PC-3 (cell line): ENCODE measurements at regions not wholly inside any gene's neighbourhood (a gene's known extent, or its start where the extent isn't known, plus 50 kb on each side); places are given as distances from the start of the nearest gene placed in this dataset.

ENCODE experiments used
- ATAC-seq: fragments of 200-7000 bp; cut with Tn5 transposase; 2 replicates; pipeline ENCODE4 v1.9.1; 2020; ENCODE audit warnings: mild to moderate bottlenecking, moderate library complexity
- BruUV-seq: library from RNA; stranded (reverse); fragments of 400-500 nt; replicated peaks from 2 replicates; lab custom pipeline; 2021; lab: Mats Ljungman, UMichigan
- CTCF ChIA-PET: fragments of 300-600 bp; sonication (Branson Sonifier 250); formaldehyde crosslinking; loops from one replicate; lab custom pipeline; 2022; ENCODE audit warnings: antibody characterized with exemption; lab: Charles Lee
- POLR2A ChIA-PET: fragments of 300-600 bp; sonication (Branson Sonifier 250); formaldehyde crosslinking; loops from one replicate; lab custom pipeline; 2022; ENCODE audit warnings: antibody characterized with exemption; ENCODE audit not compliant: unreplicated experiment; lab: Charles Lee
- DNase-seq: peaks from one replicate; pipeline ENCODE4 v3.0.0-alpha.2; 2015
- H2AFZ ChIP-seq: fragments of 300-600 bp; sonication (generic); 2 replicates; pipeline ENCODE4 v1.6.0; 2016; ENCODE audit warnings: antibody characterized with exemption, low read length
- H3F3A ChIP-seq: fragments of 300-600 bp; sonication (generic); one replicate; pipeline ENCODE4 v1.6.0; 2017; ENCODE audit warnings: antibody characterized with exemption, low read length, control low read depth, mild to moderate bottlenecking; ENCODE audit not compliant: unreplicated experiment
- H3K27ac ChIP-seq: fragments of 300-600 bp; sonication (generic); 2 replicates; pipeline ENCODE4 v1.5.1; 2016; ENCODE audit warnings: mild to moderate bottlenecking, low read length
- H3K27me3 ChIP-seq: fragments of 300-600 bp; sonication (generic); 2 replicates; pipeline ENCODE4 v1.6.1; 2016; ENCODE audit warnings: low read length, mixed read lengths
- H3K36me3 ChIP-seq: fragments of 300-600 bp; sonication (generic); 2 replicates; pipeline ENCODE4 v1.6.1; 2016; ENCODE audit warnings: low read depth, mixed run types, low read length, mixed read lengths
- H3K4me1 ChIP-seq: fragments of 300-600 bp; sonication (generic); 2 replicates; pipeline ENCODE4 v1.5.1; 2016; ENCODE audit warnings: low read length; ENCODE audit not compliant: insufficient read depth
- H3K4me2 ChIP-seq: fragments of 300-600 bp; sonication (generic); 2 replicates; pipeline ENCODE4 v1.6.0; 2016; ENCODE audit warnings: low read length
- H3K4me3 ChIP-seq: fragments of 300-600 bp; sonication (generic); 2 replicates; pipeline ENCODE4 v1.5.1; 2016; ENCODE audit warnings: mild to moderate bottlenecking, low read length, mixed read lengths
- H3K79me2 ChIP-seq: fragments of 300-600 bp; sonication (generic); 2 replicates; pipeline ENCODE4 v1.6.1; 2017; ENCODE audit warnings: low read length, mixed read lengths
- H3K9ac ChIP-seq: fragments of 300-600 bp; sonication (generic); 2 replicates; pipeline ENCODE4 v1.6.0; 2016; ENCODE audit warnings: mild to moderate bottlenecking, low read length
- H3K9me2 ChIP-seq: fragments of 300-600 bp; sonication (generic); replicated peaks from 2 replicates; pipeline ENCODE4 v1.6.1; 2016; ENCODE audit warnings: mixed run types, low read length, mixed read lengths
- H3K9me3 ChIP-seq: fragments of 300-600 bp; sonication (generic); 2 replicates; pipeline ENCODE4 v1.6.1; 2016; ENCODE audit warnings: low read length, mixed read lengths
- H4K20me1 ChIP-seq: fragments of 300-600 bp; sonication (generic); 2 replicates; pipeline ENCODE4 v1.6.1; 2016; ENCODE audit warnings: low read length, mixed read lengths
- CTCF ChIP-seq: fragments of 300-600 bp; sonication (generic); conservative IDR thresholded peaks from 2 replicates; pipeline ENCODE4 v1.5.1; 2017; ENCODE audit warnings: antibody characterized with exemption, low read depth, mild to moderate bottlenecking, low read length
- EZH2 ChIP-seq: fragments of 300-600 bp; sonication (generic); IDR thresholded peaks from one replicate; pipeline ENCODE4 v1.6.1; 2017; ENCODE audit warnings: antibody characterized with exemption, mild to moderate bottlenecking, low read length; ENCODE audit not compliant: unreplicated experiment
- EZH2phosphoT487 ChIP-seq: fragments of 300-600 bp; sonication (generic); IDR thresholded peaks from 2 replicates; pipeline ENCODE4 v1.6.1; 2018; ENCODE audit warnings: mild to moderate bottlenecking, antibody characterized with exemption, low read length, borderline replicate concordance
- intact Hi-C: fragments of 100-400 bp; cut with micrococcal nuclease; formaldehyde crosslinking; loops from 2 replicates; pipeline ENCODE4 v1.9.0; 2023

- Histone ChIP-seq H3K9me3 (0 out of 2 replicates have a peak, but pooled peaks cover 3% of the 10 kb centered on the region), H2AFZ (no peak overlapping the region), H3K36me3 (no peaks in the 10 kb centered on the region), H3K4me3 (no peak overlapping the region), H3K27ac (peak overlapping the region; percentile 99), H3K4me2 (peak overlapping the region; percentile 3; the same call in 1 of the 2 replicates), H3K79me2 (no peaks in the 10 kb centered on the region), H3K4me1 (peaks cover 59% of the 10 kb centered on the region), H3K9ac (peak overlapping the region; percentile 47), H4K20me1 (no peaks in the 10 kb centered on the region), H3F3A (peaks cover 16% of the 10 kb centered on the region), H3K9me2 (no peaks in the 10 kb centered on the region), H3K27me3 (no peaks in the 10 kb centered on the region)
- POLR2A ChIA-PET, result no interaction called here
- CTCF ChIA-PET, result no interaction called here
- DNase-seq (peak; percentile 21), ATAC-seq (0 out of 2 replicates have a peak, but pooled peaks have one; percentile 9)
- TF ChIP-seq CTCF (no peak), EZH2 (no peak), EZH2phosphoT487 (no peak)
- BruUV-seq, result no TSS peak
- intact Hi-C loops, result no loop called here
Measured at GRCh38 chr4:177006331-177006730, 213.6 kb upstream of the VEGFC start.

- peak overlapping the region; percentile 66 for H3K4me2 ChIP-seq
- H3K79me2 ChIP-seq, result no peaks in the 10 kb centered on the region
- intact Hi-C loops, result no loop called here
- DNase-seq, result peak; percentile 72
- H4K20me1 ChIP-seq, result no peaks in the 10 kb centered on the region
- H2AFZ ChIP-seq, result no peak overlapping the region
- H3K36me3 ChIP-seq, result peaks cover 5% of the 10 kb centered on the region; the same call in 1 of the 2 replicates
- ATAC-seq, result peak; percentile 66
- 0 out of 2 replicates have a peak, but pooled peaks cover 14% of the 10 kb centered on the region for H3K9me3 ChIP-seq
- POLR2A ChIA-PET, result interaction anchor here (0.6 kb wide), 1 partner anchor 36 kb away, joined by 9 read pairs; no protein-coding TSS in a partner anchor
- H3K27me3 ChIP-seq, result no peaks in the 10 kb centered on the region
- H3K9ac ChIP-seq, result peak overlapping the region; percentile 75
- CTCF ChIA-PET, result no interaction called here
- peaks cover 48% of the 10 kb centered on the region for H3K4me1 ChIP-seq
- no TSS peak for BruUV-seq
- H3F3A ChIP-seq, result peaks cover 16% of the 10 kb centered on the region
- TF ChIP-seq EZH2phosphoT487 (no peak), EZH2 (no peak), CTCF (no peak)
- peak overlapping the region; percentile 99 for H3K27ac ChIP-seq
- peak overlapping the region; percentile 12; the same call in 1 of the 2 replicates for H3K4me3 ChIP-seq
- no peaks in the 10 kb centered on the region for H3K9me2 ChIP-seq
Measured at GRCh38 chr4:177008071-177008835, 215.5 kb upstream of the VEGFC start.
